Stomach smooth muscle (tissue), 2 donors: ENCODE measurements at regions not wholly inside any gene's neighbourhood (a gene's known extent, or its start where the extent isn't known, plus 50 kb on each side); places are given as distances from the start of the nearest gene placed in this dataset.

Source experiments
- H3K27ac ChIP-seq: one replicate; pipeline ENCODE4 v1.7.0; 2013; ENCODE audit warnings: mild to moderate bottlenecking, low read length, inconsistent platforms
- H3K27me3 ChIP-seq, 2 donors: one replicate each; pipeline ENCODE4 v1.7.0; 2013; ENCODE audit warnings: low read length in 2 of 2; ENCODE audit not compliant: insufficient read depth in 2 of 2, control insufficient read depth in 1 of 2
- H3K36me3 ChIP-seq, 2 donors: one replicate each; pipeline ENCODE4 v1.7.0; 2013; ENCODE audit warnings: low read length in 2 of 2; ENCODE audit not compliant: control insufficient read depth in 2 of 2, insufficient read depth in 2 of 2
- H3K4me1 ChIP-seq: one replicate; pipeline ENCODE4 v1.7.0; 2013; ENCODE audit warnings: low read length; ENCODE audit not compliant: control insufficient read depth, insufficient read depth
- H3K4me3 ChIP-seq, 2 donors: one replicate each; pipeline ENCODE4 v1.7.0; 2013; ENCODE audit warnings: low read length in 2 of 2
- H3K9ac ChIP-seq, 2 donors: one replicate each; pipeline ENCODE4 v1.7.0; 2013; ENCODE audit warnings: low read length in 2 of 2, mild to moderate bottlenecking in 1 of 2
- H3K9me3 ChIP-seq, 2 donors: one replicate each; pipeline ENCODE4 v1.7.0; 2013; ENCODE audit warnings: low read length in 2 of 2; ENCODE audit not compliant: control insufficient read depth in 2 of 2
- donor health status: healthy.
- donor health status: Pancreatic carcinoma.

DNA sequence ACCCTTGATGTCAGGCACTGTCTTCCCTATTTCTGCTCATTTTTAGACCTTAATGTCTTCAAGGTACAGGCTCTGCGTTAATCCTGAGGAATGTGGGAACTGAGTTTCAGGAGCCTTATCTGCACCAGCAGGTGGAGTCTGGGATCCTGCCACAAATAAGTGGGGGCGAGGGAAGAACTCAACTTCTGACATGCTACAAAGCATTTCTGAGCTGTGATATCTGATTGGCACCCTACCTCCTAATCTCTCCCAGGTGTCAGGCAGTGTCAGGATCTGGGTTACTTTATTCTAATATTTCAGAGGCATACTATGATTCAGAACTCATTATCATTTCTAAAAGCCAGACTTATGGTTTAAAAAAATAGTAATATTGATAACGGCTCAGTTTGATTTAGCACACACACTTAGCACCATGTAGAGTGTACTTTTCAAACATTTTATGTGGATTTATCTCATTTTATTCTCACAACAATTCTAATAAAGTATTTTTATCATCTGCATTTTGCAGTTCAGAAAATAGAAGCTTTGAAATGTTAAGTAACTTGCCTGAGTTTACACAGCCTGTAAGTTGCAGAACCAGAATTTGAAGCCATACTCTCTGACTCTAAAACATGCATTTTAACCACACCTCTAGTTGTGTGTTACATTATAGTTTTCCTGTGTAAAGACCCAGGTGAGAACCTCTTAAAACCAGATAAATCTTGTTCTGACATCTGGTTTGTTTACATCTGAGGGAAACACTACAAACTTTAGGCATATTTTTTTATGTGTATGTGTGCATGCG is 358.6 kb downstream of the TDRD3 start:
- Histone ChIP-seq H3K36me3 (no peaks in the 10 kb centered on the region), H3K27ac (no peak overlapping the region), H3K9ac (no peak overlapping the region), H3K4me1 (no peaks in the 10 kb centered on the region), H3K9me3 (no peaks in the 10 kb centered on the region), H3K4me3 (no peak overlapping the region), H3K27me3 (no peaks in the 10 kb centered on the region)

- Histone ChIP-seq H3K36me3 (no peaks in the 10 kb centered on the region), H3K9me3 (no peaks in the 10 kb centered on the region), H3K4me1 (no peaks in the 10 kb centered on the region), H3K27me3 (no peaks in the 10 kb centered on the region), H3K9ac (no peak overlapping the region), H3K27ac (no peak overlapping the region), H3K4me3 (no peak overlapping the region)
Observed at GRCh38 chr13:60754211-60755090, 357.4 kb downstream of the TDRD3 start.

GRCh38 chr13:60753641-60754040 is 356.6 kb downstream of the TDRD3 start:
- no peaks in the 10 kb centered on the region for H3K9me3 ChIP-seq

GRCh38 chr13:60745343-60745742 is 348.3 kb downstream of the TDRD3 start:
- Histone ChIP-seq H3K4me3 (no peak overlapping the region), H3K27me3 (no peaks in the 10 kb centered on the region), H3K36me3 (no peaks in the 10 kb centered on the region), H3K9ac (no peak overlapping the region), H3K27ac (no peak overlapping the region), H3K4me1 (no peaks in the 10 kb centered on the region), H3K9me3 (no peaks in the 10 kb centered on the region)

More at GRCh38 chr13:60753641-60754040, 356.6 kb downstream of the TDRD3 start:
- H3K36me3 ChIP-seq = no peaks in the 10 kb centered on the region
- H3K4me3 ChIP-seq = no peak overlapping the region
- no peak overlapping the region for H3K27ac ChIP-seq
- H3K9ac ChIP-seq = no peak overlapping the region
- H3K27me3 ChIP-seq = no peaks in the 10 kb centered on the region
- no peaks in the 10 kb centered on the region for H3K4me1 ChIP-seq

- no peak overlapping the region for H3K9ac ChIP-seq
- no peak overlapping the region for H3K4me3 ChIP-seq
- H3K4me1 ChIP-seq = no peaks in the 10 kb centered on the region
- H3K36me3 ChIP-seq = no peaks in the 10 kb centered on the region
- H3K27ac ChIP-seq = no peak overlapping the region
- H3K27me3 ChIP-seq = no peaks in the 10 kb centered on the region
- H3K9me3 ChIP-seq = no peaks in the 10 kb centered on the region
Observed at GRCh38 chr13:60733933-60734332, 336.9 kb downstream of the TDRD3 start.

- no peak overlapping the region for H3K9ac ChIP-seq
- no peaks in the 10 kb centered on the region for H3K4me1 ChIP-seq
- no peak overlapping the region for H3K4me3 ChIP-seq
- no peak overlapping the region for H3K27ac ChIP-seq
- no peaks in the 10 kb centered on the region for H3K36me3 ChIP-seq
- H3K27me3 ChIP-seq = no peaks in the 10 kb centered on the region
- no peaks in the 10 kb centered on the region for H3K9me3 ChIP-seq
Observed at GRCh38 chr13:60727140-60727539, 330.1 kb downstream of the TDRD3 start.

- Histone ChIP-seq H3K4me3 (no peak overlapping the region), H3K9ac (no peak overlapping the region), H3K9me3 (no peaks in the 10 kb centered on the region), H3K36me3 (no peaks in the 10 kb centered on the region), H3K4me1 (no peaks in the 10 kb centered on the region), H3K27ac (no peak overlapping the region), H3K27me3 (no peaks in the 10 kb centered on the region)
Observed at GRCh38 chr13:60721063-60721462, 324.0 kb downstream of the TDRD3 start.

DNA sequence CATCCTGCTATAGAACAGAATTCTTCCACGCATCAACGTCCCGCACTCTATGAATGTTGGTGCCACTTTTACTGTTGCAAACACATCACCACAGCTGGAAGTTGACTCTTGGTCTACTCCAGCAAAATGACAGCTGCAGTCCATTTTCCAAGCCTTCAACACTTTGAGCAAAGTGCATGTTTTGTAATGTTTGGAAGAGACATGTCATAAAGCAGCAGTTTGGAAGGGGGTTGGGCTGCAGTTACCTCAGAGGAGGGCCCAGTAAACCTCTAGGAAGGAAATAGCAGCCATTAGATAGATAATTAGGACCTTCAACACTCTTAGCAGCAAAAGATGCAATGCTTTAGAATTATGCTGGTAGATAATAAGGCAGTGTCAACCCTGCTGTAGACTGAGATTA is 323.6 kb downstream of the TDRD3 start:
- no peak overlapping the region for H3K4me3 ChIP-seq
- no peaks in the 10 kb centered on the region for H3K27me3 ChIP-seq
- H3K4me1 ChIP-seq = no peaks in the 10 kb centered on the region
- H3K9ac ChIP-seq = no peak overlapping the region
- H3K36me3 ChIP-seq = no peaks in the 10 kb centered on the region
- H3K9me3 ChIP-seq = no peaks in the 10 kb centered on the region
- H3K27ac ChIP-seq = no peak overlapping the region

DNA sequence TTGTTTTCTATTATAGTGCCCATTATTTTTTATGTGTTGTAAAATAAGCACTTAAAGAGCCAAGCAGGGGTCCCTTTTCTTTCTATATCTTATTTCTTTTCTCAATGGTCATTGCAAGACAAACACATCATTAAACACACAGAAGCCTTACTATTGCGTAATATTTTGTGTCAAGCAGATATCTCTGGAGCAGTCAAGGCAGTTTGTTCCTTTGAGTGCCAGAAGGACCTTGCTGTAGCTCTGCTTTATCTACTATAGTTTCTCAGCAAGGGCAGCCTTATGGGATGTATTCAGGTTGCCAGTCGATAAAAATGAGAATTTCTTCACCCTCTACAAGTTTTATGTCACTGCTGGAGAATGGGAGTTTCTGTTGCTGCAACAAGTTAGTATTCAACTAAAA is 319.3 kb downstream of the TDRD3 start:
- Histone ChIP-seq H3K9ac (no peak overlapping the region), H3K4me1 (no peaks in the 10 kb centered on the region), H3K9me3 (no peaks in the 10 kb centered on the region), H3K36me3 (no peaks in the 10 kb centered on the region), H3K4me3 (no peak overlapping the region), H3K27ac (no peak overlapping the region), H3K27me3 (no peaks in the 10 kb centered on the region)

DNA sequence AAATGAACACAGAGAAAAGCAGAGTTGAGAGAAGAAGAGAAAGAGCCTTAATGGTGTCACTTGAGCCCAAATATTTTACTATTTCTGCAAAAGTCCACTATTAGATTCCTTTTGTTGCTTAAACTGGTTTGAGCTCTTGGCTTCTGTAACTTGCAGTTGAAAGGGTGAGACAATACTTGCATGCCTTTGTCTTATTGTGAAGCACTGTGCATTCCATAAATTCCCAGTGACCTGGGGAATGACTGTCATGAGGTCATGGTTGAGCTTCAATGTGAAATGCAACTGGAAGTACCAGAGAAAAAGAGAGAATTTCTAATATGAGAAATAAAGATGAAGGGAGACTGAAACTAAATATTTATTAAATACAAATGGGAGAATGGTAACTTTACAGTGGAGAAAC is 310.9 kb downstream of the TDRD3 start:
- H3K27ac ChIP-seq = no peak overlapping the region
- H3K4me3 ChIP-seq = no peak overlapping the region
- H3K9me3 ChIP-seq = no peaks in the 10 kb centered on the region
- H3K4me1 ChIP-seq = no peaks in the 10 kb centered on the region
- no peaks in the 10 kb centered on the region for H3K36me3 ChIP-seq
- no peak overlapping the region for H3K9ac ChIP-seq
- no peaks in the 10 kb centered on the region for H3K27me3 ChIP-seq

DNA sequence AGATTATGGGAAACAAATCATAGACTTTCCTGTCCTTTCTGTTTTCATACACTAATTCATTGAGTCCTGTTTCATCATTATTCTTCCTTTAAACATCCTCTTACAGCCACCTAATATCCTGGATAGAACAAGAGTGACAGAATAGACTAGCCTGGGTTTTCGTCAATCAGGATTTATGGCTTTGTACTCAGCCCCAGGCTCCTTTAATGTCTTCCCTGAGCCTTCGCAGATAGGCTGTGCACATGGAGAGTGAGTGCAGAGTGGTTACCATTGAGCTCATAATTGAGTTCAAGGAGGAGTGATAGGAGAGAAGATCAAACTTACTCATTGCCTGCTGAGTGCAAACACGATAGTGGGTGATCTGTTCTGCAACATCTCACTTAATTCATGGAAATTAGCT is 304.9 kb downstream of the TDRD3 start:
- Histone ChIP-seq H3K4me1 (no peaks in the 10 kb centered on the region), H3K4me3 (no peak overlapping the region), H3K9me3 (no peaks in the 10 kb centered on the region), H3K9ac (no peak overlapping the region), H3K27me3 (no peaks in the 10 kb centered on the region), H3K36me3 (no peaks in the 10 kb centered on the region), H3K27ac (no peak overlapping the region)
